GM12878 (cell line): ENCODE measurements at regions not wholly inside any gene's neighbourhood (a gene's known extent, or its start where the extent isn't known, plus 50 kb on each side); places are given as distances from the start of the nearest gene placed in this dataset.

Experiments
- SMAD1 ChIP-seq: fragments of 450-650 bp; IDR thresholded peaks from 2 replicates; pipeline ENCODE4 v1.6.1; 2018; ENCODE audit warnings: mild to moderate bottlenecking, low read depth; ENCODE audit not compliant: partially characterized antibody
- TF ChIP-seq, protein P1 (sequence below): IDR thresholded peaks from 2 replicates; pipeline ENCODE4 v1.6.1; 2011; ENCODE audit warnings: borderline replicate concordance, low read depth, mild to moderate bottlenecking, moderate library complexity, mixed read lengths, low read length; ENCODE audit not compliant: insufficient read depth; ENCODE audit errors: extremely low read length
- TF ChIP-seq, protein P2 (sequence below), 3 experiments: IDR thresholded peaks in 2 of 3; conservative IDR thresholded peaks in 1 of 3; 2 replicates each; pipeline ENCODE4 v1.5.1; 2011; ENCODE audit warnings: low read depth in 3 of 3, low read length in 3 of 3, mild to moderate bottlenecking in 3 of 3, control low read depth in 2 of 3, moderate library complexity in 2 of 3, inconsistent platforms in 1 of 3, mixed read lengths in 1 of 3; ENCODE audit not compliant: control insufficient read depth in 2 of 3, insufficient read depth in 1 of 3; ENCODE audit errors: extremely low read depth in 1 of 3

DNA sequence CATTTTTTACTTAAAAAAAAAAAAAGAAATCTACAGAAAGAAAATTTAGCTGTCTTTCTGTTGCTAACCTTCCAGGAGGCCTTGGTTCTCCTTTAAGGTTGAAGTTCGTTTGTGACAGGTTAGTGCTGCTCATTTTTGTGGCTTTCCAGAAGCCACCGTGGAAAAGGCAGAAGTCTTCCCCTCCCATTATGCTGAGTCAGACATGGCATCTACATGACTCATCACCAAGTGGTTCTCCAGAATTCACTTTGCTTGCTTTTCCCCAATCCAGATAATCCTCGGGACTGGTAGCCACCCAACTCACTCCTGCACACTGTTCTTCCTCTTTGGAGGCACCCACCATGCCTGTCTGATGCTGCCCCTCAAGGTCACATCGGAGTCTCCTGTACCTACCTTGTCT is 228.7 kb downstream of the PIK3C3 start:
- no peak for TF ChIP-seq SMAD1
- TF ChIP-seq, protein P1, sequence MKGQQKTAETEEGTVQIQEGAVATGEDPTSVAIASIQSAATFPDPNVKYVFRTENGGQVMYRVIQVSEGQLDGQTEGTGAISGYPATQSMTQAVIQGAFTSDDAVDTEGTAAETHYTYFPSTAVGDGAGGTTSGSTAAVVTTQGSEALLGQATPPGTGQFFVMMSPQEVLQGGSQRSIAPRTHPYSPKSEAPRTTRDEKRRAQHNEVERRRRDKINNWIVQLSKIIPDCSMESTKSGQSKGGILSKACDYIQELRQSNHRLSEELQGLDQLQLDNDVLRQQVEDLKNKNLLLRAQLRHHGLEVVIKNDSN: no peak
- TF ChIP-seq, protein P2, sequence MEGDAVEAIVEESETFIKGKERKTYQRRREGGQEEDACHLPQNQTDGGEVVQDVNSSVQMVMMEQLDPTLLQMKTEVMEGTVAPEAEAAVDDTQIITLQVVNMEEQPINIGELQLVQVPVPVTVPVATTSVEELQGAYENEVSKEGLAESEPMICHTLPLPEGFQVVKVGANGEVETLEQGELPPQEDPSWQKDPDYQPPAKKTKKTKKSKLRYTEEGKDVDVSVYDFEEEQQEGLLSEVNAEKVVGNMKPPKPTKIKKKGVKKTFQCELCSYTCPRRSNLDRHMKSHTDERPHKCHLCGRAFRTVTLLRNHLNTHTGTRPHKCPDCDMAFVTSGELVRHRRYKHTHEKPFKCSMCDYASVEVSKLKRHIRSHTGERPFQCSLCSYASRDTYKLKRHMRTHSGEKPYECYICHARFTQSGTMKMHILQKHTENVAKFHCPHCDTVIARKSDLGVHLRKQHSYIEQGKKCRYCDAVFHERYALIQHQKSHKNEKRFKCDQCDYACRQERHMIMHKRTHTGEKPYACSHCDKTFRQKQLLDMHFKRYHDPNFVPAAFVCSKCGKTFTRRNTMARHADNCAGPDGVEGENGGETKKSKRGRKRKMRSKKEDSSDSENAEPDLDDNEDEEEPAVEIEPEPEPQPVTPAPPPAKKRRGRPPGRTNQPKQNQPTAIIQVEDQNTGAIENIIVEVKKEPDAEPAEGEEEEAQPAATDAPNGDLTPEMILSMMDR (IDR thresholded peaks at IDR 0.05 in 2 of 3, conservative IDR thresholded peaks at IDR 0.05 in 1 of 3; ENCODE audit: control insufficient read depth in 2 of 3, extremely low read depth in 1 of 3, insufficient read depth in 1 of 3, low read depth in 3 of 3, low read length in 3 of 3): no peak
